ENCODE measurements at regions not wholly inside any gene's neighbourhood (a gene's known extent, or its start where the extent isn't known, plus 50 kb on each side); places are given as distances from the start of the nearest gene placed in this dataset.

DNA sequence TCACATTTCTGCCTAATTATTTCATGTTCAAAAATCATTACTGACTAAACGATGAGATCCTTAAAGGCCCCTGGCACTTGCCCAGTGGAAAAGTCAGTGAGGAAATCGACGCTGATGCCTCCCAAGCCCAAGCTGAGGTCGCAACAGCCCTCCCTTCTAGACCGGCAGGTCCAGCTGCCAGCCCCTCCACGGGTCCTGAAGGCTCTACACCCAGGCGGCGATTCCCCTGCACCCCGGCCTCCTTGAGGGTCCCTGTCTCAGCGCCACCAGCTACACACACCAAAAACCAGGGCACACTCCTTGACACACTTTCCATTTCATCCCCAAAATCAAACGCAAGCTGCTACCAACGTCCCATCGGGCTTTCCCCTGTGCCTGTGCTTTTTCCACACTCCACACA is 200.1 kb upstream of the RNF32 start:
- Histone ChIP-seq H3K27ac (ENCODE audit: insufficient read depth, low read depth, low read length) (no peak overlapping the region), H3K4me2 (ENCODE audit: insufficient read depth, low read length) (no peak overlapping the region), H3K36me3 (ENCODE audit: control insufficient read depth in 2 of 2, extremely low read depth in 1 of 2, insufficient read depth in 2 of 2, low read length in 2 of 2) (no peaks in the 10 kb centered on the region), H3K4me1 (ENCODE audit: control insufficient read depth, extremely low read depth, insufficient read depth, low read length) (no peaks in the 10 kb centered on the region), H3K9me1 (replicated peaks; ENCODE audit: control insufficient read depth, extremely low read depth, insufficient read depth, low read length) (no peaks in the 10 kb centered on the region), H3K9me3 (replicated peaks; ENCODE audit: control insufficient read depth, insufficient read depth, low read length) (no peaks in the 10 kb centered on the region), H4K20me1 (replicated peaks; ENCODE audit: control insufficient read depth, extremely low read depth, insufficient read depth, low read length) (no peaks in the 10 kb centered on the region), H3K4me3 (replicated peaks in 1 of 3; ENCODE audit: insufficient read depth in 1 of 3, low read depth in 1 of 3, low read length in 3 of 3) (no peak overlapping the region), H3K27me3 (ENCODE audit: control insufficient read depth in 2 of 2, insufficient read depth in 2 of 2, low read length in 2 of 2) (no peaks in the 10 kb centered on the region), H3K9ac (replicated peaks; ENCODE audit: extremely low read depth, insufficient read depth, low read length) (no peak overlapping the region), H3K79me2 (ENCODE audit: control insufficient read depth, insufficient read depth, low read length) (no peaks in the 10 kb centered on the region), H2AFZ (ENCODE audit: low read depth, low read length) (no peak overlapping the region)
- CTCF ChIA-PET: no interaction called here
- BruUV-seq (replicated peaks): no TSS peak
- FAIRE-seq: no peak
- POLR2A ChIA-PET: no interaction called here
- DNase-seq (ENCODE audit: low read depth, low spot score): no peak
- intact Hi-C loops (cut with micrococcal nuclease): no loop called here
- no peak for TF ChIP-seq EZH2 (IDR thresholded peaks at IDR 0.05; ENCODE audit: borderline replicate concordance, low read depth, low read length, severe bottlenecking)
- TF ChIP-seq JUN (IDR thresholded peaks at IDR 0.05; ENCODE audit: borderline replicate concordance, insufficient read depth, insufficient read length, low read depth): no peak
- no peak for TF ChIP-seq POLR2A (IDR thresholded peaks at IDR 0.05; ENCODE audit: low read depth, low read length)
- no peak for TF ChIP-seq MYC (IDR thresholded peaks at IDR 0.05; ENCODE audit: low read depth, low read length)
- TF ChIP-seq, protein P1, sequence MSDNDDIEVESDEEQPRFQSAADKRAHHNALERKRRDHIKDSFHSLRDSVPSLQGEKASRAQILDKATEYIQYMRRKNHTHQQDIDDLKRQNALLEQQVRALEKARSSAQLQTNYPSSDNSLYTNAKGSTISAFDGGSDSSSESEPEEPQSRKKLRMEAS (IDR thresholded peaks at IDR 0.05; ENCODE audit: insufficient read depth, insufficient read length): no peak
- TF ChIP-seq, protein P2, sequence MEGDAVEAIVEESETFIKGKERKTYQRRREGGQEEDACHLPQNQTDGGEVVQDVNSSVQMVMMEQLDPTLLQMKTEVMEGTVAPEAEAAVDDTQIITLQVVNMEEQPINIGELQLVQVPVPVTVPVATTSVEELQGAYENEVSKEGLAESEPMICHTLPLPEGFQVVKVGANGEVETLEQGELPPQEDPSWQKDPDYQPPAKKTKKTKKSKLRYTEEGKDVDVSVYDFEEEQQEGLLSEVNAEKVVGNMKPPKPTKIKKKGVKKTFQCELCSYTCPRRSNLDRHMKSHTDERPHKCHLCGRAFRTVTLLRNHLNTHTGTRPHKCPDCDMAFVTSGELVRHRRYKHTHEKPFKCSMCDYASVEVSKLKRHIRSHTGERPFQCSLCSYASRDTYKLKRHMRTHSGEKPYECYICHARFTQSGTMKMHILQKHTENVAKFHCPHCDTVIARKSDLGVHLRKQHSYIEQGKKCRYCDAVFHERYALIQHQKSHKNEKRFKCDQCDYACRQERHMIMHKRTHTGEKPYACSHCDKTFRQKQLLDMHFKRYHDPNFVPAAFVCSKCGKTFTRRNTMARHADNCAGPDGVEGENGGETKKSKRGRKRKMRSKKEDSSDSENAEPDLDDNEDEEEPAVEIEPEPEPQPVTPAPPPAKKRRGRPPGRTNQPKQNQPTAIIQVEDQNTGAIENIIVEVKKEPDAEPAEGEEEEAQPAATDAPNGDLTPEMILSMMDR (IDR thresholded peaks at IDR 0.05; ENCODE audit: extremely low read depth in 1 of 2, insufficient read depth in 1 of 2, low read depth in 1 of 2, low read length in 2 of 2): no peak
- no peak for TF ChIP-seq GATA2 (IDR thresholded peaks at IDR 0.05; ENCODE audit: insufficient read depth, insufficient read length, low read depth, low read length)
- TF ChIP-seq POLR2AphosphoS5 (IDR thresholded peaks at IDR 0.05; ENCODE audit: insufficient read depth, low read depth, low read length): no peak
- TF ChIP-seq FOS (IDR thresholded peaks at IDR 0.05; ENCODE audit: borderline replicate concordance, insufficient read depth, low read length): no peak
- dilution Hi-C loops (cut with MboI; ENCODE audit: extremely low pct_ligation_motif_present, low sequenced_read_pairs): no loop called here
